Natural killer cell (primary cell): ENCODE measurements at regions not wholly inside any gene's neighbourhood (a gene's known extent, or its start where the extent isn't known, plus 50 kb on each side); places are given as distances from the start of the nearest gene placed in this dataset.
"Not testable (repeated sequence)": the region's sequence is repeated elsewhere in the genome, so short reads cannot be mapped to it uniquely, and the experiment has no call there.

ENCODE experiments used
- ATAC-seq, 3 donors: fragments of 150-1000 bp in 2 of 3; fragments of 200-7000 bp in 1 of 3; cut with Tn5 transposase; 1 replicate in 1 of 3; 2 replicates in 2 of 3; pipeline ENCODE4 v1.10.0; 2021; ENCODE audit warnings: mild to moderate bottlenecking in 2 of 3, moderate library complexity in 2 of 3
- DNase-seq, 2 donors: peaks; one replicate each; pipeline versions ENCODE4 v3.0.0 to v3.0.0-alpha.2; 2013 to 2021; ENCODE audit warnings: mixed read lengths in 1 of 2
- H3K27ac ChIP-seq: one replicate; pipeline ENCODE4 v1.5.1; 2013; ENCODE audit warnings: mild to moderate bottlenecking, low read length
- H3K27me3 ChIP-seq: one replicate; pipeline ENCODE4 v1.6.1; 2013; ENCODE audit warnings: low read length; ENCODE audit not compliant: control insufficient read depth, insufficient read depth
- H3K36me3 ChIP-seq: one replicate; pipeline ENCODE4 v1.6.1; 2013; ENCODE audit warnings: low read length; ENCODE audit not compliant: control insufficient read depth, insufficient read depth
- H3K4me1 ChIP-seq: one replicate; pipeline ENCODE4 v1.6.1; 2013; ENCODE audit warnings: low read length; ENCODE audit not compliant: control insufficient read depth, insufficient read depth
- H3K4me3 ChIP-seq: one replicate; pipeline ENCODE4 v1.5.1; 2013; ENCODE audit warnings: low read length
- H3K9me3 ChIP-seq: one replicate; pipeline ENCODE4 v1.6.1; 2013; ENCODE audit warnings: low read length; ENCODE audit not compliant: control insufficient read depth, insufficient read depth
- H3K27ac Mint-ChIP-seq, 2 donors: one replicate each; pipeline ENCODE4 v1.8.0; 2022; ENCODE audit warnings: mild to moderate bottlenecking in 2 of 2, mixed read lengths in 2 of 2, moderate library complexity in 1 of 2
- H3K27me3 Mint-ChIP-seq, 2 donors: one replicate each; pipeline ENCODE4 v1.8.0; 2022; ENCODE audit warnings: low read depth in 2 of 2, mixed read lengths in 2 of 2
- H3K36me3 Mint-ChIP-seq: one replicate; pipeline ENCODE4 v1.8.0; 2022; ENCODE audit warnings: mixed read lengths
- H3K4me1 Mint-ChIP-seq, 2 donors: one replicate each; pipeline ENCODE4 v1.8.0; 2022; ENCODE audit warnings: mixed read lengths in 2 of 2
- H3K4me3 Mint-ChIP-seq: one replicate; pipeline ENCODE4 v1.8.0; 2022; ENCODE audit warnings: mild to moderate bottlenecking, moderate library complexity, mixed read lengths
- H3K9me3 Mint-ChIP-seq, 2 donors: one replicate each; pipeline ENCODE4 v1.8.0; 2022; ENCODE audit warnings: mixed read lengths in 2 of 2
- WGBS: methylation state at CpG from one replicate; pipeline ENCODE4 v1.1.7; 2013; ENCODE audit warnings: missing lambda C conversion rate; ENCODE audit not compliant: insufficient coverage; 5-methylcytosine and 5-hydroxymethylcytosine counted together
- intact Hi-C: fragments of 100-400 bp; cut with micrococcal nuclease; formaldehyde crosslinking; loops from one replicate; pipeline ENCODE4 v1.14.2; 2022

DNA sequence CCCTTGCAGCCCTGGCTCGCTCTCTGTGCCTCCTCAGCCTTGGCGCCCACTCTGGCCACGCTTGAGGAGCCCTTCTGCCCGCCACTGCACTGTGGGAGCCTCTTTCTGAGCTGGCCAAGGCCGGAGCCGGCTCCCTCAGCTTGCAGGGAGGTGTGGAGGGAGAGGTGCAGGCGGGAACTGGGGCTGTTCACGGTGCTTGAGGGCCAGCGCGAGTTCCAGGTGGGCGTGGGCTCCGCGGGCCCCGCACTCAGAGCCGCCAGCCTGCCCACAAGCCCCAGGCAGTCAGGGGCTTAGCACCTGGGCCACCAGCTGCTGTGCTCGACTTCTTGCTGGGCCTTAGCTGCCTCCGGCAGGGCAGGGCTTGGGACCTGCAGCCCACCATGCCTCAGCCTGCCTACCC is 861.5 kb upstream of the TPTE start:
- H3K4me1 Mint-ChIP-seq, ATAC-seq, intact Hi-C loops, H3K4me3 ChIP-seq, H3K27ac ChIP-seq, H3K27me3 Mint-ChIP-seq, DNase-seq, H3K27ac Mint-ChIP-seq, H3K9me3 ChIP-seq, H3K4me1 ChIP-seq, H3K4me3 Mint-ChIP-seq, H3K27me3 ChIP-seq, H3K36me3 ChIP-seq: not testable (repeated sequence)
- H3K36me3 Mint-ChIP-seq, result peaks cover 15% of the 10 kb centered on the region
- WGBS, result 62% methylated on average over 5 of the region's 17 CpGs
- H3K9me3 Mint-ChIP-seq, result peaks cover 14 to 15% of the 10 kb centered on the region in 2 donors

- H3K27ac ChIP-seq, H3K4me3 ChIP-seq, H3K9me3 ChIP-seq, H3K27me3 ChIP-seq, H3K36me3 Mint-ChIP-seq, H3K36me3 ChIP-seq, H3K27ac Mint-ChIP-seq, H3K27me3 Mint-ChIP-seq, H3K4me3 Mint-ChIP-seq, ATAC-seq, intact Hi-C loops, H3K4me1 ChIP-seq, H3K9me3 Mint-ChIP-seq, DNase-seq, H3K4me1 Mint-ChIP-seq: not testable (repeated sequence)
- 84% methylated on average over 6 of the region's 18 CpGs for WGBS
These were observed 857.3 kb upstream of the TPTE start for GRCh38 chr21:9663914-9664729.

DNA sequence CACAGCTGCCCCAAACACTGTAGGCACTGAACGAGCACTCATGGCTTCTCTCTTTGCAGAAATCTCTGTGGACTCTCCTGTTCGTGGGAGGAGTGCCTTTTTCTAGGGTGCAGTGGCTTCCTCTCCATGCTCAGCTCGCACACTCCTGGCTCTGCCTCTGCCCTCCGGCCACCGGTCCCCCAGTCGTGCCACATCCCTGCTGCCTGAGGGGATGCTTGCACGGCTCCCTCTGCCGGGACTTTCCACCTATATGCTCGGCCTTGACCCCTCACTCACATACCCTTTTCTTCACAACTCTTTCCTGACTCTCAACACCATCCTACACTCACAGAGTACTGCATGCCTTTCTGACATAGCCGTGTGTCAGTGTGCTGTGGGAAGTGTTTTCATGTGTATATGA is 845.6 kb upstream of the TPTE start:
- H3K36me3 Mint-ChIP-seq, intact Hi-C loops, H3K4me3 Mint-ChIP-seq: not testable (repeated sequence)

GRCh38 chr21:9679029-9679428 is 842.4 kb upstream of the TPTE start:
- H3K27me3 ChIP-seq, H3K27me3 Mint-ChIP-seq, H3K4me1 Mint-ChIP-seq, H3K4me1 ChIP-seq, DNase-seq, H3K9me3 Mint-ChIP-seq, H3K4me3 Mint-ChIP-seq, H3K36me3 Mint-ChIP-seq, H3K36me3 ChIP-seq, H3K9me3 ChIP-seq, H3K27ac ChIP-seq, intact Hi-C loops, H3K27ac Mint-ChIP-seq, H3K4me3 ChIP-seq, ATAC-seq: not testable (repeated sequence)
- WGBS, result no CpG with 5 or more reads among the region's 18 CpGs

More for the DNA sequence above, 845.6 kb upstream of the TPTE start:
- not testable (repeated sequence) for H3K27me3 Mint-ChIP-seq, H3K27ac Mint-ChIP-seq, H3K27me3 ChIP-seq, H3K9me3 ChIP-seq, H3K4me3 ChIP-seq, H3K4me1 ChIP-seq, H3K36me3 ChIP-seq, DNase-seq, H3K27ac ChIP-seq, H3K9me3 Mint-ChIP-seq, H3K4me1 Mint-ChIP-seq
- WGBS, result 84% methylated on average over 7 of the region's 10 CpGs
- ATAC-seq, result peak in 1 of 3 donors; percentile 27

GRCh38 chr21:9688945-9689344 is 832.4 kb upstream of the TPTE start:
- H3K4me1 ChIP-seq, H3K27me3 ChIP-seq, H3K36me3 ChIP-seq, H3K9me3 ChIP-seq, H3K9me3 Mint-ChIP-seq, H3K4me3 Mint-ChIP-seq, H3K27ac ChIP-seq, H3K27ac Mint-ChIP-seq, H3K4me1 Mint-ChIP-seq, DNase-seq, H3K27me3 Mint-ChIP-seq, ATAC-seq, H3K4me3 ChIP-seq, H3K36me3 Mint-ChIP-seq, intact Hi-C loops: not testable (repeated sequence)
- WGBS, result no CpG with 5 or more reads among the region's 14 CpGs

DNA sequence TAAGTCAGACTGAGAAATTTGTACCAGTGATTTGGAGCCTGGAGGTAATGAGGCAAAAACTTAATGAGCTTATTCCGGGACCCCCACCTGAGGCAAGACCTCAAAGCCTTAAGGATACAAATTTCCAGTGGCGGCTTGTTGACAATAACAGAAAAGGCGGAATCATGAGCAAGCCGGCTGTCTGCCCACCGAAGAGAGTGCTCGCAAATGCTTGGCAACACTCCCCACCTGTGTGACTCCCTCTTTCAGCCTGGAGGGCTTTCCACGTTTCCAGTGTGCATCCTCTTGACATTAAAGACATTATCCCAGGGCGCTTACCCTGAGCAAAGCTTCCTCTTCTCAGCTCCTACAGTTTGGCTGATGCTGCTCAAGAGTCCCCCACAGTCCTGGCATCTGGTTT is 830.4 kb upstream of the TPTE start:
- H3K27ac ChIP-seq, H3K36me3 Mint-ChIP-seq, H3K27me3 Mint-ChIP-seq, H3K4me3 ChIP-seq, H3K36me3 ChIP-seq, H3K4me1 Mint-ChIP-seq, H3K9me3 ChIP-seq, H3K27me3 ChIP-seq, H3K4me1 ChIP-seq, DNase-seq, H3K4me3 Mint-ChIP-seq, H3K27ac Mint-ChIP-seq, intact Hi-C loops, H3K9me3 Mint-ChIP-seq, ATAC-seq: not testable (repeated sequence)
- WGBS, result 88% methylated on average over 5 of the region's 8 CpGs

DNA sequence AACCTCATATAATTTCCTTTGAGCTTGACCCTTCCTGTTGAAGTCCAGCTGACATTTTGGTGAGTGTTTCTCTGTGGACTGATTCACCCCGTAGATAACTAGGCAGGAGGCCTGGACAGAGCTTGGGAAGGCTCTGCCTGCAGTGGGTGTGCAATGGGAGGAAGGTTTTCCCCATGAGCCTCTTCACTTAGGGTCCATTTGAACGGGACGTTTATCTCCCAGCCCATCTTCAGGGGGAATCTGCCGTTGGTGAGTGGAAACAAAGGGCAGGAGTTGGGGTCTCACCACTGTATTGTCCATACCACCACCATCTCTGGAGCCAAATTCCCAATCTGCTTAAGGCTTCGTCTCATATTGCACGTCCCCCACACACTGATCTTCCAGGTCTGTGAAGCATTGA is 825.6 kb upstream of the TPTE start:
- H3K4me1 ChIP-seq, intact Hi-C loops, H3K4me1 Mint-ChIP-seq, H3K27me3 Mint-ChIP-seq, H3K9me3 ChIP-seq, H3K27ac Mint-ChIP-seq, DNase-seq, H3K4me3 Mint-ChIP-seq, H3K9me3 Mint-ChIP-seq, H3K27me3 ChIP-seq, H3K36me3 Mint-ChIP-seq, H3K4me3 ChIP-seq, H3K27ac ChIP-seq, H3K36me3 ChIP-seq: not testable (repeated sequence)
- peak in 1 of 3 donors; percentile 22 for ATAC-seq
- 72% methylated on average over 6 of the region's 6 CpGs for WGBS

GRCh38 chr21:9697751-9698150 is 823.6 kb upstream of the TPTE start:
- H3K4me3 Mint-ChIP-seq, H3K27ac ChIP-seq, H3K4me1 Mint-ChIP-seq, DNase-seq, intact Hi-C loops, ATAC-seq, H3K9me3 ChIP-seq, H3K36me3 Mint-ChIP-seq, H3K36me3 ChIP-seq, H3K27ac Mint-ChIP-seq, H3K27me3 ChIP-seq, H3K27me3 Mint-ChIP-seq, H3K4me1 ChIP-seq, H3K4me3 ChIP-seq, H3K9me3 Mint-ChIP-seq: not testable (repeated sequence)
- no CpG with 5 or more reads among the region's 8 CpGs for WGBS
